Neuron (in vitro differentiated cells): ENCODE measurements at regions not wholly inside any gene's neighbourhood (a gene's known extent, or its start where the extent isn't known, plus 50 kb on each side); places are given as distances from the start of the nearest gene placed in this dataset.
"Not testable (repeated sequence)": the region's sequence is repeated elsewhere in the genome, so short reads cannot be mapped to it uniquely, and the experiment has no call there.

Experiments used
- H2AFZ ChIP-seq: one replicate; pipeline ENCODE4 v1.6.1; 2013; ENCODE audit warnings: low read depth, mild to moderate bottlenecking, inconsistent platforms, low read length, moderate library complexity
- H3K27me3 ChIP-seq: one replicate; pipeline ENCODE4 v1.6.1; 2013; ENCODE audit warnings: low read length; ENCODE audit not compliant: insufficient read depth
- H3K36me3 ChIP-seq: one replicate; pipeline ENCODE4 v1.6.1; 2013; ENCODE audit warnings: low read length; ENCODE audit not compliant: insufficient read depth
- H3K4me1 ChIP-seq: one replicate; pipeline ENCODE4 v1.6.1; 2013; ENCODE audit warnings: low read length; ENCODE audit not compliant: insufficient read depth
- H3K4me3 ChIP-seq: 2 replicates; pipeline ENCODE4 v1.5.1; 2013; ENCODE audit warnings: mild to moderate bottlenecking, low read length, moderate library complexity
- H3K9me3 ChIP-seq: one replicate; pipeline ENCODE4 v1.6.1; 2013; ENCODE audit warnings: low read length

DNA sequence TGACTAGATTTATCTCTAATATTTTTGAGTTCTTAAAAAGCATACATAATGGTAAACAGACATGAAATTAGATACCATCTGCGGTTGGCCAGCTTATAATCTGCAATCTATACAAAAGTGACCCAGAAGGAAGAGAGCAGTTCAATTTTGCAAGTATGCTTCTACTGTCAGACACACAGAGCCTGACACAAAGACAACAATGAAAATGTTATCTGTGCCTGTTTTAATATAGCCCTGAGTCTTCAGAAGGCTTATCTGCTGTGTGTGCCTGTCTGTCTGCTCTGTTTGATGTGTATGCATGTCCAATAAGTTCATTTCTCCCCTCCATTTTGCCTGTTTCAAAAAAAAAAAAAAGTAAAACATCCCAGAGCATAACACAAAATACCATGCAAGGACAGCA is 73.3 kb upstream of the FHIP2A start:
- Histone ChIP-seq H3K4me3 (no peak overlapping the region), H3K4me1 (no peaks in the 10 kb centered on the region), H3K27me3 (no peaks in the 10 kb centered on the region), H2AFZ (no peak overlapping the region), H3K36me3 (no peaks in the 10 kb centered on the region), H3K9me3 (no peaks in the 10 kb centered on the region)

DNA sequence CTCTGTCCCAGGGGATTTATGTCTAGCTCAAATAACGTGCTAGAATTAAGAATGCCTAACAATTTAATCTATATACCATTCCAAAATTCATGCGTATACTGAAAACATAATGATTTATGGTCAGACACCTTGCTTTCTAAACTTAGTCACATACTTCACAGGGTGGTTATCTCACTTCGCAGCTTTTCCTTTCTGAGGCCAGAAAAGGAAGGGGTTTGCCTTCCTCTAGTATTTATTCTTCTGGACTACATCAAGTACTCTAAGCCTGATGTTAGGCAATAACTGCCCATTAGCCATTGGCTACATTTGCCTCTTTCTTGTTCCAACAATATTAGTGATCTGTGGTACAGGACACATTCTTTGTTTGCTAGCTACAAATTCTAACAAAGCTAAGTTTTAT is 72.6 kb upstream of the FHIP2A start:
- no peak overlapping the region for H2AFZ ChIP-seq
- no peaks in the 10 kb centered on the region for H3K4me1 ChIP-seq
- H3K36me3 ChIP-seq: no peaks in the 10 kb centered on the region
- no peak overlapping the region for H3K4me3 ChIP-seq
- no peaks in the 10 kb centered on the region for H3K27me3 ChIP-seq
- H3K9me3 ChIP-seq: no peaks in the 10 kb centered on the region

DNA sequence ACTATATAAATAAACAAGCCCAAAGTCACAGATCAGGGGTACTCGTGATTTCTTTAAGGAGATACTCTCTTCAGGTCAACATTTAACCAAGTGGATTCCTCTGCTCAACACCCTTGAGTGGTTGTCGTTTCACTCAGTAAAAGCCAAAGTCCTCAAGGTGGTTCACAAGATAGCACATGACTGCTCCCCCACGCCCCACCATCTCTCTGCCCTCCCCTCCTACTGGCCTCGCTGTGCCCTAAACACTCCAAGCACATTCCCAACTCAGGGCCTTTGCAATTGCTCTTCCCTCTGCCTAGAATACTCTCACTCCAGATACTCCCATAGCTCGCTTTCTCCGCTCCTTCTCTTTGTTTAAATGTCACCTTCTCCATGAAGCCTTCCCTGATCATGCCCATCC is 72.1 kb upstream of the FHIP2A start:
- Histone ChIP-seq H3K4me3 (no peak overlapping the region), H3K9me3 (no peaks in the 10 kb centered on the region), H3K27me3 (no peaks in the 10 kb centered on the region), H2AFZ (no peak overlapping the region), H3K4me1 (no peaks in the 10 kb centered on the region), H3K36me3 (no peaks in the 10 kb centered on the region)

DNA sequence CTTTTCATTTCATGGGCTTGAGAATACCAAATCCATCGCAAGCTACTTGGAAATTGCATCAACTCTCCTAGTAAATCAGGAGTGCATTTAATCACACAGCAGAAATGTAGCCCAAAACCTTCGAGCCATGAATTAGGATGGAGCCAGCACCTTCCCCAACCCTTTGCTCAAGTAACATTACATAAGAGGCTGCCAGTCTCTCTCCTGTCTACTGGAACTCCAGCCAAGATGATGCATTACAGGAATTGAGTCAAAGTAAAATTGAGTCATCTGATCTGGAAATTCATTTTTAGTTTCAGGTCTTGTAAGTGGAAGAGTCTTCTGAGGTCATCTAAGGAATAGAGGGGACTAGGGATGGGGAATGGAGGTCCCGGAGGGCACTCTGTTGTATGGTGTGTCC is 69.7 kb upstream of the FHIP2A start:
- Histone ChIP-seq H3K27me3 (no peaks in the 10 kb centered on the region), H3K36me3 (no peaks in the 10 kb centered on the region)

DNA sequence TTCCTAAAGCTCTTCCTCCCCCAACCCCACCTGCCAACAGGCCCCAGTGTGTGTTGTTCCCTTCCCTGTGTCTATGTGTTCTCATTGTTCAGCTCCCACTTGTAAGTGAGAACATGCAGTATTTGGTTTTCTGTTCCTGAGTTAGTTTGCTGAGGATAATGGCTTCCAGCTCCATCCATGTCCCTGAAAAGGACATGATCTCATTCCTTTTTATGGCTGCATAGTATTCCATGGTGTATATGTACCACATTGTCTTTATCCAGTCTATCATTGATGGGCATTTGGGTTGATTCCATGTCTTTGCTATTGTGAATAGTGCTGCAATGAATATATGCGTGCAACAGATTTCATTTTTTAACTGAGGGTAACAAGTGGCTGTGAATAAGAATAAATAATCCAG is 69.0 kb upstream of the FHIP2A start:
- not testable (repeated sequence) for H3K4me1 ChIP-seq, H3K36me3 ChIP-seq, H2AFZ ChIP-seq, H3K4me3 ChIP-seq, H3K27me3 ChIP-seq, H3K9me3 ChIP-seq

More for the DNA sequence above, 69.7 kb upstream of the FHIP2A start:
- H3K9me3 ChIP-seq: no peaks in the 10 kb centered on the region
- H3K4me1 ChIP-seq: no peaks in the 10 kb centered on the region
- H3K4me3 ChIP-seq: no peak overlapping the region
- no peak overlapping the region for H2AFZ ChIP-seq

DNA sequence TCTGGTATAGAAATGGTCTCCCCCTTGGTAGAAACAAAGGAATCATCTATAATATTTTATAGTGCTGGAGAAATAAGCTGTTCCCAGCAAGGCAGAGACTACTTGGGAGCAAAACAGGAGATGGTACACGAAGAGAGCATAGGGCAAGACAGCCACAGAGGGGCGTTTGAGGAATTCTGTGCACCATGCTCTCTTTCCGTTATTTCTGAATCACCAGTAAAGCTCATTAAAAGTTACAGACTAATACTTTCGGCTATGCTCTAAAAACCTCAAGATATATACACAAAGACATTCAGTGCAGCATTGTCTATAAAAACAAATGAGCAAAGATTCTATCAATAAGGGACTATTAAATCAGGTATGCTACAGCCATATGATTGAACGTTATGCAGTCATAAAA is 68.5 kb upstream of the FHIP2A start:
- Histone ChIP-seq H3K27me3 (no peaks in the 10 kb centered on the region), H3K9me3 (no peaks in the 10 kb centered on the region), H3K4me1 (no peaks in the 10 kb centered on the region), H2AFZ (no peak overlapping the region), H3K4me3 (no peak overlapping the region), H3K36me3 (no peaks in the 10 kb centered on the region)

DNA sequence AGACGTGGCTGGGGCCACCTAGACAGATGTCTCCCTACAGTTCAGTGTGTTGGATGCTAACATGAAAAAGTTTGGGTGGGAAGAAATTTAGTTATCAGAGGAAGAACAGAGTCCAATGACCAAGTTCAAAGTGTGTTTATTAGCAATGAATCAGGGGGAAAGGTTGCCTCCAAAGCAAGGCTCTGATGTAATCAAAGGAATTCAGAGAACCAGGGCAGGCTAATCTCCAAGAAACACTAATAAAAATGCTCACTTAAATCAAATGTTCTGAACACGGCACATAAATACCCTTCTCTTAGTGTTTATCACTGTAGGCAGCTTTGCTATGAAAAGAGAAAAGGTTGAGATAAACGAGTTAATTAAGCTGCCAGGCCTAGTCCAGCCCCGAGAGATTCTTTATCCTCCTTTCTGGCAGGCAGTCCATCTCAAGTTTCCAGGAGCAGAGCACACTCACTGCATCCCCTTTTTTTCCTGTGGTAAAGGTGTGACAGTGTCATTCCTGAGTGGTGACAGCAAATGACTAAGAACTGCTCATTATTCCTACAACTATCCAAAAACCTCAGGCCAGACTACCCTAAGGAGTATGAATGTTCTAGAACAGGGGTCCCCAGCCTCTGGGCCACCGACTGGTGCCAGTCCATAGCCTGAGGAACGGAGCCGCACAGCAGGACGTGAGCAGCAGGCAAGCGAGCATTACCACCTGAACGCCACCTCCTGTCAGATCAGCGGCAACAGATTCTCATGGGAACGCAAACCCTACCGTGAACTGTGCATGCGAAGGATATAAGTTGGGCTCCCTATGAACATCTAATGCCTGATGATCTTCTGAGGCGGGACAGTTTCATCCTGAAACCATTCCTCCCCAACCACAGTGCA is 66.9 kb upstream of the FHIP2A start:
- Histone ChIP-seq H3K36me3 (no peaks in the 10 kb centered on the region), H3K27me3 (no peaks in the 10 kb centered on the region), H3K9me3 (no peaks in the 10 kb centered on the region), H3K4me3 (no peak overlapping the region), H3K4me1 (peaks cover 3% of the 10 kb centered on the region), H2AFZ (no peak overlapping the region)

DNA sequence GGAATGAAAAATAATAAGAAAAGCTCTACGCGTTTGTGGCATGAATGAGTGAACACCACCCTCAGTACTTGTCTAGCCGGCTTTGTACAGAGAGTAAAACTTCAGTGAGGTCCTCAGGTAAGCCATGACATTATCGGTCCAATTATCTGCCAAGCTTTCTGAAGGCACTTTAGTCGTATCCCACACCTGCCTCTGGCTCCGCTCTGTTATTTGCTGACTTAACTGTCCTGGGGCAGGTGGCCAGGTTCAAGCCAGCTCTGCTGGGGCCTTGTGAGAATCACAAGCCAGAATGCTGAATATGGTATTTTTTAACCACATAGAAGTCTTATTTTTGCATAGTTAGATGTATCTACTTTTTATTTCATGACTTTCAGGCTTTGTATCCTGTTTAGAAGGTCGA is 66.0 kb upstream of the FHIP2A start:
- Histone ChIP-seq H3K36me3 (no peaks in the 10 kb centered on the region), H3K4me1 (peaks cover 3% of the 10 kb centered on the region), H2AFZ (no peak overlapping the region), H3K27me3 (no peaks in the 10 kb centered on the region), H3K9me3 (no peaks in the 10 kb centered on the region), H3K4me3 (no peak overlapping the region)

DNA sequence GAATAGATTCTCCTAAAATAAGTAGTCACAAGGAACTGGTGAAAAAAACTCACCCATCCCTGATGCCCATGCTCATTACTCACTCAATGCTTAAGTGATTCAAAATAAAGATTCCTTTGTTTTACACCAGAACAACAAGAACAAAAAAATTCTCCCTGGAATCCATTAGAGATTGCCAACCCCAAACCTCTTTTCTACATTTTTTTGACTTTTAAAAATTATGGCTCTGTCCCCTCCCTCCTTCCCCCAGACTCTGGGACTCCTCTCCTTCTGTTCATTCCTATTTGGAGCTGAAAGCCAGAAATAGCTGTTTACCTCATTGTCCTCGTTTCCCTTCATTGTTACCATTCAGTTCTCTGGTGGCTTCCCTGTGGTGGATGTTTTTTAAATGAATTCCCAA is 63.2 kb upstream of the FHIP2A start:
- Histone ChIP-seq H2AFZ (no peak overlapping the region), H3K4me3 (no peak overlapping the region), H3K36me3 (no peaks in the 10 kb centered on the region), H3K9me3 (no peaks in the 10 kb centered on the region), H3K4me1 (peaks cover 3% of the 10 kb centered on the region), H3K27me3 (peaks cover 9% of the 10 kb centered on the region)

DNA sequence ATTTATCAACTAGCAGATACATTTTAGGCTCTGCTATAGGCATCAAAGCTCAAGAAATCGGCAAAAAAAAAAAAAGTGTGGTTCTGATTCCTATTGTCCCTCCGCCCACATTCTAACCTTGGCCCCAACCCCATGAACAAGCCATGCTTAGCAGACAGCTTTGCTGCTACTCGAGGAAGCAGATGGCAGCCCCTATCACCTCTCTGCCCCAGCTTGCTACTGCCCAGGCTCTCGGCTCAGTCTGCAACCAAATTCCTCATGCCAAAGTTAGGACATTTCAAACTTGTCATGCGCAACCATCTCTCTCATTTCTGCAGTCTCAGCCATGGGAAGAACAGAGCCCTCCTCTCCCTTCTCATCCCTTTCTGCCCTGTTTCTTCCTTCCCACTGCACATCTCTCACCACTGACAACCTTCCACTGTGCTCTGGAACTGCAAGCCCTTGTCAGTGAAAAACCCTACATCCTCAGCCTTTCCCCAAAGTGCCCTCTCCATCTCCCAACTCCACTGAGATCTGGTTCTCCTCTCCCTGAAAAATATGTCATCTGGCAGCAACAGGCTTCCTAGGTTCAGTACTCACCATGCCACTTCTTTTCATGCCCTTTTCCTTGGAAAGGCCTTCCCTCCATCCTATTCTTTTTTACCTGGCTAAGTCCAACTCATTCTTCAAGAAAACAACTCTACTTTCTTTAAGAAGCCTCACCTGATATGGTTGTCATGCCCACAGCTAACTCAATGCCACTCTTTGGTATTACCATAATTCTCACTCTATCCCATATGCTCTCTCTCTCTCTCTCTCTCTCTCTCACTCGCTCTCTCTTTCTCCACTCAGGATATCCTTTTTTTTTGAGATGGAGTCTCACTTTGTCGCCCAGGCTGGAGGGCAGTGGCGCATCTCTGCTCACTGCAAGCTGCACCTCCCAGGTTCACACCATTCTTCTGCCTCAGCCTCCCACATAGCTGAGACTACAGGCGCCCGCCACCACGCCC is 60.1 kb upstream of the FHIP2A start:
- Histone ChIP-seq H2AFZ (no peak overlapping the region), H3K4me3 (no peak overlapping the region), H3K4me1 (peaks cover 3% of the 10 kb centered on the region), H3K9me3 (no peaks in the 10 kb centered on the region), H3K27me3 (peaks cover 22% of the 10 kb centered on the region), H3K36me3 (no peaks in the 10 kb centered on the region)

DNA sequence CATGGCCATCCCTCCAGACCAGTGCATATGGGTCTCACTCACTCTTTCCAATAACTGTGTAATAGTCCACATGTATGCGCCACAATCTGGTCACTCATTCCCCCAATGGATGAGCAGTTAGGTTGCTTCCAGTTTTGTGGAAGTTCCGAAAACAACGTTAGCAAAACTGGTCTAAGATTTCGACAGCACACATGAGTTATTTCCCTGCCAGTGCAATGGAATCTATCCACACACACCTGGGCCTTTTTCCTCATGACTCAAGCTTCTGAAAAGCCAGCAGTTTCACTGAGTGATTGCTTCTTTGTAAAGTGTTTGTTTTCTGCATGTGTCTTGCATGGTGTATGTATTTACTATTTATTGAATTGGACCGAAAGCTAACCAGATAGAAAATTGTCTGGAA is 58.8 kb upstream of the FHIP2A start:
- H2AFZ ChIP-seq: no peak overlapping the region
- no peaks in the 10 kb centered on the region for H3K36me3 ChIP-seq
- H3K4me3 ChIP-seq: no peak overlapping the region

DNA sequence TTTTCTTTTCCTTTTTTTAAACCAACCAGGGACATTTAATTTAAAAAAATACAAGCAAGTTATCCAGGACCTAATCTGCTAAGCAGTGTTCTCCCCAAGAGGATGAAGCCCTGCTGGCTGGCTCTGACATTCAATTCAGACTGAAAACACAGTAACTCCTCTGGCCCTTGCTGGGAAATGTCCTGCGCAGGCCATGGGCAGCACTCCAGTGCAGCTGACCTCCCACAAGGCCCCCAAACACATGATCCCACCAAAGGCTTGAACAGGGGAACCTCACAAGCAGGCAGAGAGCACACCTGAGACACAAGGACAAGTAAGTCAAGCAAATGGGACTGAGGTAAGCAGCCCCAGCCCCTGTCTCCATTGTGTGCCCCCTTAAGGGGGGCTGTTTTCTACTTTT is 56.9 kb upstream of the FHIP2A start:
- Histone ChIP-seq H3K27me3 (peaks cover 42% of the 10 kb centered on the region), H2AFZ (no peak overlapping the region), H3K9me3 (no peaks in the 10 kb centered on the region), H3K4me1 (peaks cover 8% of the 10 kb centered on the region), H3K4me3 (no peak overlapping the region), H3K36me3 (no peaks in the 10 kb centered on the region)

More for the DNA sequence above, 58.8 kb upstream of the FHIP2A start:
- Histone ChIP-seq H3K9me3 (no peaks in the 10 kb centered on the region), H3K27me3 (peaks cover 31% of the 10 kb centered on the region), H3K4me1 (peaks cover 10% of the 10 kb centered on the region)

DNA sequence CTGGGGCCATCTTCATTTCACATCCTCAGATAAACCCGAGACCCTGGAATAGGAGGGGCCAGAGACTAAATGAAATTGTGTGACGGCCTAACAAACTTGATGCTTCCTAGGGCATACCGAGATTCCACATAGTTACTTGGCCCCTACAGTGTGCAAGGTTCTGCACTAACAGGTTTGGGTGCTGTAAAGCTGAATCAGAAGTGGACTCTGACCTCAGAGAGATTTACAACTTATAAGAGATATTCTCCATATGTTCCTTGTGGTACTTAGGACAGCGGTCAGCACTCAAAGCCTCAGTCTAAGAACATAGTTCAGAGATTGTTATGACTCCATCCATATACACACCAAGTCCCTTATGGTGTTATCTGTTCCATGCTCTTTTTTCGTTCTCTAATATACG is 55.1 kb upstream of the FHIP2A start:
- Histone ChIP-seq H3K4me3 (no peak overlapping the region), H3K27me3 (peaks cover 43% of the 10 kb centered on the region), H3K36me3 (no peaks in the 10 kb centered on the region), H3K9me3 (no peaks in the 10 kb centered on the region), H3K4me1 (peaks cover 8% of the 10 kb centered on the region), H2AFZ (no peak overlapping the region)
